ENCODE measurements at regions not wholly inside any gene's neighbourhood (a gene's known extent, or its start where the extent isn't known, plus 50 kb on each side); places are given as distances from the start of the nearest gene placed in this dataset.

- TF ChIP-seq CTCF (IDR thresholded peaks at IDR 0.05; ENCODE audit: insufficient read depth, low read length) = no peak
- no peak for DNase-seq (ENCODE audit: low read depth)
- no peak overlapping the region for H3K4me3 ChIP-seq (ENCODE audit: low read depth, low read length)
Observed at GRCh38 chr5:133701871-133702270, 89.5 kb upstream of the FSTL4 start.

- no peak for TF ChIP-seq CTCF (IDR thresholded peaks at IDR 0.05; ENCODE audit: insufficient read depth, low read length)
- no peak for DNase-seq (ENCODE audit: low read depth)
- no peak overlapping the region for H3K4me3 ChIP-seq (ENCODE audit: low read depth, low read length)
Observed at GRCh38 chr5:133700251-133700650, 87.9 kb upstream of the FSTL4 start.

GRCh38 chr5:133698646-133699526 is 86.5 kb upstream of the FSTL4 start:
- H3K4me3 ChIP-seq (ENCODE audit: low read depth, low read length) = no peak overlapping the region
- no peak for DNase-seq (ENCODE audit: low read depth)
- no peak for TF ChIP-seq CTCF (IDR thresholded peaks at IDR 0.05; ENCODE audit: insufficient read depth, low read length)

- no peak for TF ChIP-seq CTCF (IDR thresholded peaks at IDR 0.05; ENCODE audit: insufficient read depth, low read length)
- DNase-seq (ENCODE audit: low read depth) = no peak
- H3K4me3 ChIP-seq (ENCODE audit: low read depth, low read length) = no peak overlapping the region
Observed at GRCh38 chr5:133698259-133698554, 85.9 kb upstream of the FSTL4 start.

- no peak for DNase-seq (ENCODE audit: low read depth)
- no peak overlapping the region for H3K4me3 ChIP-seq (ENCODE audit: low read depth, low read length)
- TF ChIP-seq CTCF (IDR thresholded peaks at IDR 0.05; ENCODE audit: insufficient read depth, low read length) = no peak
Observed at GRCh38 chr5:133697536-133698258, 85.4 kb upstream of the FSTL4 start.

- no peak for DNase-seq (ENCODE audit: low read depth)
Observed at GRCh38 chr5:133696782-133697507, 84.6 kb upstream of the FSTL4 start.

More at GRCh38 chr5:133696782-133697507, 84.6 kb upstream of the FSTL4 start:
- no peak for TF ChIP-seq CTCF (IDR thresholded peaks at IDR 0.05; ENCODE audit: insufficient read depth, low read length)
- H3K4me3 ChIP-seq (ENCODE audit: low read depth, low read length) = no peak overlapping the region

Measured in fibroblast of the aortic adventitia (primary cell).